MCF 10A (cell line): ENCODE measurements at regions not wholly inside any gene's neighbourhood (a gene's known extent, or its start where the extent isn't known, plus 50 kb on each side); places are given as distances from the start of the nearest gene placed in this dataset.

Experiments
- BruUV-seq: library from RNA; stranded (reverse); fragments of 400-500 nt; replicated peaks from 2 replicates; lab custom pipeline; 2021; lab: Mats Ljungman, UMichigan
- CTCF ChIA-PET: fragments of 300-600 bp; sonication (Branson Sonifier 250); formaldehyde crosslinking; extraction: SDS; loops from one replicate; lab custom pipeline; 2021; ENCODE audit warnings: antibody characterized with exemption, inconsistent platforms; lab: Yijun Ruan, JAX
- POLR2A ChIA-PET: fragments of 300-600, 350-650 bp; sonication (Branson Sonifier 250); formaldehyde crosslinking; extraction: SDS; loops from one replicate; lab custom pipeline; 2020; ENCODE audit warnings: antibody characterized with exemption, inconsistent platforms; lab: Yijun Ruan, JAX
- DNase-seq: peaks from one replicate; pipeline ENCODE4 v3.0.0-alpha.2; 2018; ENCODE audit not compliant: unreplicated experiment
- H3K27ac Mint-ChIP-seq: one replicate; pipeline ENCODE4 v1.8.0; 2022; ENCODE audit warnings: mild to moderate bottlenecking, low read depth, mixed read lengths; ENCODE audit not compliant: unreplicated experiment
- H3K27me3 Mint-ChIP-seq: one replicate; pipeline ENCODE4 v1.8.0; 2022; ENCODE audit warnings: mixed read lengths; ENCODE audit not compliant: insufficient read depth, unreplicated experiment
- H3K36me3 Mint-ChIP-seq: one replicate; pipeline ENCODE4 v1.8.0; 2022; ENCODE audit warnings: mild to moderate bottlenecking, moderate library complexity, mixed read lengths; ENCODE audit not compliant: insufficient read depth, unreplicated experiment
- H3K4me1 Mint-ChIP-seq: one replicate; pipeline ENCODE4 v1.8.0; 2022; ENCODE audit warnings: mixed read lengths; ENCODE audit not compliant: insufficient read depth, unreplicated experiment
- H3K4me3 Mint-ChIP-seq: one replicate; pipeline ENCODE4 v1.8.0; 2022; ENCODE audit warnings: mild to moderate bottlenecking, moderate library complexity, mixed read lengths; ENCODE audit not compliant: unreplicated experiment
- H3K9me3 Mint-ChIP-seq: one replicate; pipeline ENCODE4 v1.8.0; 2022; ENCODE audit warnings: mixed read lengths; ENCODE audit not compliant: unreplicated experiment
- CTCF ChIP-seq: fragments of 200-600 bp; IDR thresholded peaks from one replicate; pipeline ENCODE4 v1.8.0; 2022; ENCODE audit warnings: antibody characterized with exemption, mild to moderate bottlenecking; ENCODE audit not compliant: unreplicated experiment
- intact Hi-C: fragments of 100-400 bp; cut with micrococcal nuclease; formaldehyde crosslinking; loops from 2 replicates; pipeline ENCODE4 v1.14.1; 2022

- Mint-ChIP-seq H3K36me3 (no peaks in the 10 kb centered on the region), H3K9me3 (no peaks in the 10 kb centered on the region), H3K27me3 (no peaks in the 10 kb centered on the region), H3K4me3 (no peak overlapping the region), H3K4me1 (peaks cover 6% of the 10 kb centered on the region), H3K27ac (no peak overlapping the region)
- ChIA-PET POLR2A (no interaction called here), CTCF (no interaction called here)
- DNase-seq = no peak
- no peak for TF ChIP-seq CTCF
- intact Hi-C loops = no loop called here
- no TSS peak for BruUV-seq
Measured at GRCh38 chr16:48008011-48008525, 147.7 kb downstream of the ABCC12 start.

DNA sequence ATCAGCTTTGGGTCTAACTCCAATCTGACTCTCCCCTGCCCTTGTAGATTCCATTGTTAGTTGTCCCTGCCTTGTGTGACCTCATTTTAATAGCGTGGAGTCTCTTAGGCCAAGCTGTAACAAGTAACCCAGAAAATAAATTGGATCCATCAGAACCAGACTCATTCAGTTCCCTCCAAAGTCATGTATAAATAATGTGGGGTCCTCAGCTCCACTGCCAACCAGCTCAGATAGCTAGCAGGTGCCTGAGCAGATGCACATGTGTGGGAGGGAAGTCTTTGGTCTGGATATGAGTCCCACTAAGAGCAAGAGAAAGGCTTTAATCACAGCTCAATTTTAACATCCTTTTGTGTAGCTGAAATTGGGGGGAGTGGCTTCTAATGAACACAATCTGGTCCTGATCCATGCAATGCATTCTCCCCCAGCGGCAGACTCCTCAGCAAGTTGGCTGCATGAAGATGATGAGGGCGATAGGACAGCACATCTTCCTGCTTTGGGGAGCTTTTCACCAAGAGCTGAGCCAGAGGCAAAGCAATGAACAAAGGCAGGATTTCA, 151.6 kb downstream of the ABCC12 start:
- Mint-ChIP-seq H3K27ac (no peak overlapping the region), H3K36me3 (no peaks in the 10 kb centered on the region), H3K4me3 (no peak overlapping the region), H3K9me3 (no peaks in the 10 kb centered on the region), H3K4me1 (peaks cover 6% of the 10 kb centered on the region), H3K27me3 (no peaks in the 10 kb centered on the region)
- no peak for TF ChIP-seq CTCF
- POLR2A ChIA-PET = interaction anchor here (0.6 kb wide), 1 partner anchor 10 kb away, joined by 3 read pairs; no protein-coding TSS in a partner anchor
- intact Hi-C loops = loop anchor here (1.0 kb wide), 1 partner anchor 34 kb away; no protein-coding TSS in a partner anchor
- BruUV-seq = no TSS peak
- DNase-seq = no peak
- CTCF ChIA-PET = interaction anchor here (1.4 kb wide), 1 partner anchor 10 kb away, joined by 4 read pairs; no protein-coding TSS in a partner anchor

GRCh38 chr16:48003206-48003907, 152.4 kb downstream of the ABCC12 start:
- TF ChIP-seq CTCF = no peak
- intact Hi-C loops = no loop called here
- Mint-ChIP-seq H3K4me1 (peaks cover 6% of the 10 kb centered on the region), H3K27ac (no peak overlapping the region), H3K36me3 (no peaks in the 10 kb centered on the region), H3K4me3 (no peak overlapping the region), H3K9me3 (no peaks in the 10 kb centered on the region), H3K27me3 (no peaks in the 10 kb centered on the region)
- BruUV-seq = no TSS peak
- no peak for DNase-seq
- ChIA-PET POLR2A (no interaction called here), CTCF (no interaction called here)

- no peak for TF ChIP-seq CTCF
- no TSS peak for BruUV-seq
- Mint-ChIP-seq H3K27me3 (no peaks in the 10 kb centered on the region), H3K9me3 (no peaks in the 10 kb centered on the region), H3K36me3 (peaks cover 7% of the 10 kb centered on the region), H3K4me1 (peaks cover 6% of the 10 kb centered on the region), H3K27ac (no peak overlapping the region), H3K4me3 (no peak overlapping the region)
- ChIA-PET CTCF (interaction anchor here (0.6 kb wide), 1 partner anchor 302 kb away, joined by 3 read pairs; no protein-coding TSS in a partner anchor), POLR2A (interaction anchor here (0.7 kb wide), 1 partner anchor 167 kb away, joined by 3 read pairs; no protein-coding TSS in a partner anchor)
- intact Hi-C loops = no loop called here
- DNase-seq = no peak
Measured at GRCh38 chr16:48001324-48001895, 154.4 kb downstream of the ABCC12 start.
